Loucy (cell line): ENCODE measurements at regions not wholly inside any gene's neighbourhood (a gene's known extent, or its start where the extent isn't known, plus 50 kb on each side); places are given as distances from the start of the nearest gene placed in this dataset.

Experiments used
- H2AFZ ChIP-seq: fragments of 200-600 bp; sonication (generic); 2 replicates; pipeline ENCODE4 v1.6.0; 2016; ENCODE audit warnings: antibody characterized with exemption, mild to moderate bottlenecking, low read length, moderate library complexity
- H3F3A ChIP-seq: fragments of 200-600 bp; 2 replicates; pipeline ENCODE4 v1.6.0; 2016; ENCODE audit warnings: antibody characterized with exemption, low read depth, mild to moderate bottlenecking
- H3K27me3 ChIP-seq: fragments of 200-600 bp; sonication (generic); 2 replicates; pipeline ENCODE4 v1.6.1; 2014; ENCODE audit warnings: low read length, mild to moderate bottlenecking; ENCODE audit not compliant: insufficient read depth, poor library complexity, severe bottlenecking
- H3K36me3 ChIP-seq: fragments of 200-600 bp; sonication (generic); 2 replicates; pipeline ENCODE4 v1.6.1; 2016; ENCODE audit warnings: low read length; ENCODE audit not compliant: insufficient read depth
- H3K4me1 ChIP-seq: fragments of 200-600 bp; sonication (generic); 2 replicates; pipeline ENCODE4 v1.5.1; 2014; ENCODE audit warnings: low read length, mild to moderate bottlenecking; ENCODE audit not compliant: insufficient read depth, poor library complexity, severe bottlenecking
- H3K4me2 ChIP-seq: fragments of 200-600 bp; sonication (generic); 2 replicates; pipeline ENCODE4 v1.6.0; 2014; ENCODE audit warnings: antibody characterized with exemption, low read length, low read depth, mild to moderate bottlenecking; ENCODE audit not compliant: poor library complexity, severe bottlenecking
- H3K4me3 ChIP-seq: fragments of 200-600 bp; sonication (generic); 2 replicates; pipeline ENCODE4 v1.5.1; 2014; ENCODE audit warnings: low read length, mild to moderate bottlenecking, mixed read lengths; ENCODE audit not compliant: poor library complexity, severe bottlenecking
- H3K79me2 ChIP-seq: fragments of 200-600 bp; sonication (generic); 2 replicates; pipeline ENCODE4 v1.6.1; 2014; ENCODE audit warnings: low read length; ENCODE audit not compliant: insufficient read depth
- H3K9ac ChIP-seq: fragments of 200-600 bp; sonication (generic); 2 replicates; pipeline ENCODE4 v1.6.0; 2014; ENCODE audit warnings: mild to moderate bottlenecking, low read depth, low read length, moderate library complexity; ENCODE audit not compliant: poor library complexity, severe bottlenecking
- H3K9me2 ChIP-seq: fragments of 200-600 bp; sonication (generic); replicated peaks from 2 replicates; pipeline ENCODE4 v1.6.1; 2016; ENCODE audit warnings: low read depth, low read length, mixed read lengths
- H3K9me3 ChIP-seq: fragments of 200-600 bp; sonication (generic); 2 replicates; pipeline ENCODE4 v1.6.1; 2014; ENCODE audit warnings: mild to moderate bottlenecking, antibody characterized with exemption, low read length, low read depth; ENCODE audit not compliant: insufficient read depth
- H4K20me1 ChIP-seq: fragments of 200-600 bp; sonication (generic); 2 replicates; pipeline ENCODE4 v1.6.0; 2014; ENCODE audit warnings: antibody characterized with exemption, low read length, mild to moderate bottlenecking; ENCODE audit not compliant: insufficient read depth, poor library complexity, severe bottlenecking
- CTCF ChIP-seq: fragments of 200-600 bp; sonication (generic); conservative IDR thresholded peaks from 2 replicates; pipeline ENCODE4 v1.5.1; 2014; ENCODE audit warnings: mild to moderate bottlenecking, antibody characterized with exemption, low read length
- EZH2phosphoT487 ChIP-seq: fragments of 200-600 bp; IDR thresholded peaks from 2 replicates; pipeline ENCODE4 v1.6.1; 2018; ENCODE audit warnings: antibody characterized with exemption, mild to moderate bottlenecking, moderate library complexity, borderline replicate concordance

GRCh38 chr17:14831491-14831890, 433.6 kb downstream of the PMP22 start:
- no peak overlapping the region for H2AFZ ChIP-seq
- no peak overlapping the region for H3K4me3 ChIP-seq
- no peaks in the 10 kb centered on the region for H3K36me3 ChIP-seq
- H3K79me2 ChIP-seq = no peaks in the 10 kb centered on the region
- H3K9me3 ChIP-seq = peaks cover 9% of the 10 kb centered on the region; the same call in 1 of the 2 replicates
- H3K9me2 ChIP-seq = no peaks in the 10 kb centered on the region
- no peaks in the 10 kb centered on the region for H4K20me1 ChIP-seq
- H3K27me3 ChIP-seq = no peaks in the 10 kb centered on the region
- H3K4me1 ChIP-seq = no peaks in the 10 kb centered on the region
- TF ChIP-seq EZH2phosphoT487 (no peak), CTCF (no peak)
- H3K9ac ChIP-seq = no peak overlapping the region
- H3K4me2 ChIP-seq = no peak overlapping the region
- H3F3A ChIP-seq = no peaks in the 10 kb centered on the region

DNA sequence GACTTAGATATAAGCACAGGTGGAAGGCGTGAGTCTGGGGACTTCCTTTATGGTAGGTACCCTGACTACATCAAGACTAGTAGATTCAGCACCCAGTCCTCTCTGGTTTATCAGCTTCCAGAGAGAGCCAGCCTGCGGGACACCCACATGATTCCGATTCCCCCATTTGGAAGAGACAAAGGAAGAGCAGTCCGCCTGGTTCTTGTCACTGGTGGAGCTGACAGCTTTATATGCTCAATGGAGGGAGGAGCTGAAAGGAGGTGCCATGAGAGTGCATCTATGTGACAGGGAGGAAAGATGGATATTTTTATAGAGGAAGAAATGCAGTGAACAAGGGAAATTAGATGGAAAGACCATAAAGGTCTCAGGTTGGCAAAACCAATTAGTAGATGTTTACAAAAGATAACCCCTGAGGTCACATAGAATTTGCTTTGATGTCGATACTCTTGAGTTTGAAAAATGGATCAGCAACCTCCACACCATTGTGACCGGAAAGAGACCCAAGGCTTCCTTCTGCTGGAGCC, 437.7 kb downstream of the PMP22 start:
- Histone ChIP-seq H3K4me2 (no peak overlapping the region), H3K4me3 (no peak overlapping the region)
- TF ChIP-seq CTCF = no peak
- no peak for TF ChIP-seq EZH2phosphoT487

GRCh38 chr17:14826358-14826757, 438.8 kb downstream of the PMP22 start:
- Histone ChIP-seq H3K4me2 (no peak overlapping the region), H3K27me3 (no peaks in the 10 kb centered on the region), H3K79me2 (no peaks in the 10 kb centered on the region), H3K4me3 (no peak overlapping the region), H2AFZ (no peak overlapping the region), H3K9me2 (no peaks in the 10 kb centered on the region), H3K9ac (no peak overlapping the region), H3K9me3 (no peaks in the 10 kb centered on the region; the same call in 1 of the 2 replicates), H4K20me1 (no peaks in the 10 kb centered on the region), H3K36me3 (no peaks in the 10 kb centered on the region), H3K4me1 (no peaks in the 10 kb centered on the region), H3F3A (no peaks in the 10 kb centered on the region)
- no peak for TF ChIP-seq CTCF
- TF ChIP-seq EZH2phosphoT487 = no peak

More for the DNA sequence above, 437.7 kb downstream of the PMP22 start:
- H3K9ac ChIP-seq = no peak overlapping the region
- H3K36me3 ChIP-seq = no peaks in the 10 kb centered on the region
- no peaks in the 10 kb centered on the region for H3K27me3 ChIP-seq
- H3K9me2 ChIP-seq = no peaks in the 10 kb centered on the region
- H3K4me1 ChIP-seq = no peaks in the 10 kb centered on the region
- H3K79me2 ChIP-seq = no peaks in the 10 kb centered on the region
- no peaks in the 10 kb centered on the region; the same call in 1 of the 2 replicates for H3K9me3 ChIP-seq
- H2AFZ ChIP-seq = no peak overlapping the region
- H4K20me1 ChIP-seq = no peaks in the 10 kb centered on the region
- H3F3A ChIP-seq = no peaks in the 10 kb centered on the region
